ENCODE measurements at regions not wholly inside any gene's neighbourhood (a gene's known extent, or its start where the extent isn't known, plus 50 kb on each side); places are given as distances from the start of the nearest gene placed in this dataset.

GRCh38 chr15:61685971-61686370, 374.3 kb downstream of the VPS13C start:
- no peak for DNase-seq
- Histone ChIP-seq H3K9me3 (ENCODE audit: control insufficient read depth in 4 of 4, insufficient read depth in 3 of 4, low read length in 3 of 4) (peaks cover 0 to 1% (median 0%) of the 10 kb centered on the region in 4 donors), H3K27me3 (ENCODE audit: control insufficient read depth in 3 of 3, insufficient read depth in 3 of 3, low read length in 2 of 3) (no peaks in the 10 kb centered on the region), H3K9ac (ENCODE audit: insufficient read depth in 1 of 2, low read length in 2 of 2) (no peak overlapping the region), H3K36me3 (ENCODE audit: control insufficient read depth in 4 of 4, insufficient read depth in 4 of 4, low read length in 4 of 4) (no peaks in the 10 kb centered on the region), H3K27ac (ENCODE audit: low read depth in 1 of 2, low read length in 1 of 2) (no peak overlapping the region), H3K4me1 (ENCODE audit: control insufficient read depth in 5 of 5, insufficient read depth in 5 of 5, low read length in 5 of 5) (no peaks in the 10 kb centered on the region), H3K4me3 (no peak overlapping the region)
- no peak for TF ChIP-seq CTCF (IDR thresholded peaks at IDR 0.05; ENCODE audit: control extremely low read depth, extremely low read depth)
- ATAC-seq (ENCODE audit: insufficient read depth, low FRiP score): no peak
- 82 to 85% methylated on average over 2 of the region's 2 CpGs for WGBS, 2 donors

DNA sequence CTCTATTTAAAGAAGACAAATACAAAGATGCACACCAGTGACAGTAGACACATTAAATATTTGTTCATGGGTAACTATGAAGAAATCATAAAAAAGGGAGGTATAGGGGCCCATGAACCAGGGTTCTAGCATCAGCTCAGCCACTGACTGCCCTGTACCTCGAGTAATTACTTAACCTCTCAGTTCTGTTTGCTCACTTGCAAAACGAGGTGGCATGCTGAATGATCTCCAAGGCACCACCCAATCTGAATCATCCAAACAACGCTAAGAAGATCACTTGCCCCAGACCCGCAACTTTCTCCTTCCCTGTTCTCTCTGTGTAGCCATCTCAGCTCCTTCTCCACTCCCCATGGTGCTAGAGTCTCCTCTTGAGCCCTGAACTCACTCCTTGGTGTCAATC, 374.7 kb downstream of the VPS13C start:
- H3K4me3 ChIP-seq: no peak overlapping the region
- 53 to 68% methylated on average over 4 of the region's 4 CpGs for WGBS, 2 donors
- H3K9me3 ChIP-seq (ENCODE audit: control insufficient read depth in 4 of 4, insufficient read depth in 3 of 4, low read length in 3 of 4): peaks cover 0 to 1% (median 0%) of the 10 kb centered on the region in 4 donors
- no peak for ATAC-seq (ENCODE audit: insufficient read depth, low FRiP score)
- TF ChIP-seq CTCF (IDR thresholded peaks at IDR 0.05; ENCODE audit: control extremely low read depth, extremely low read depth): no peak
- H3K27ac ChIP-seq (ENCODE audit: low read depth in 1 of 2, low read length in 1 of 2): no peak overlapping the region
- H3K9ac ChIP-seq (ENCODE audit: insufficient read depth in 1 of 2, low read length in 2 of 2): no peak overlapping the region
- no peaks in the 10 kb centered on the region for H3K4me1 ChIP-seq (ENCODE audit: control insufficient read depth in 5 of 5, insufficient read depth in 5 of 5, low read length in 5 of 5)
- H3K36me3 ChIP-seq (ENCODE audit: control insufficient read depth in 4 of 4, insufficient read depth in 4 of 4, low read length in 4 of 4): no peaks in the 10 kb centered on the region
- DNase-seq: no peak
- H3K27me3 ChIP-seq (ENCODE audit: control insufficient read depth in 3 of 3, insufficient read depth in 3 of 3, low read length in 2 of 3): no peaks in the 10 kb centered on the region

GRCh38 chr15:61684749-61685467, 375.3 kb downstream of the VPS13C start:
- DNase-seq: no peak

More at GRCh38 chr15:61684749-61685467, 375.3 kb downstream of the VPS13C start:
- ATAC-seq (ENCODE audit: insufficient read depth, low FRiP score): no peak
- TF ChIP-seq CTCF (IDR thresholded peaks at IDR 0.05; ENCODE audit: control extremely low read depth, extremely low read depth): no peak
- Histone ChIP-seq H3K4me1 (ENCODE audit: control insufficient read depth in 5 of 5, insufficient read depth in 5 of 5, low read length in 5 of 5) (no peaks in the 10 kb centered on the region), H3K9me3 (ENCODE audit: control insufficient read depth in 4 of 4, insufficient read depth in 3 of 4, low read length in 3 of 4) (peaks cover 0 to 1% (median 0%) of the 10 kb centered on the region in 4 donors), H3K27ac (ENCODE audit: low read depth in 1 of 2, low read length in 1 of 2) (no peak overlapping the region), H3K9ac (ENCODE audit: insufficient read depth in 1 of 2, low read length in 2 of 2) (no peak overlapping the region), H3K4me3 (no peak overlapping the region), H3K27me3 (ENCODE audit: control insufficient read depth in 3 of 3, insufficient read depth in 3 of 3, low read length in 2 of 3) (no peaks in the 10 kb centered on the region), H3K36me3 (ENCODE audit: control insufficient read depth in 4 of 4, insufficient read depth in 4 of 4, low read length in 4 of 4) (no peaks in the 10 kb centered on the region)
- WGBS, 2 donors: 87 to 92% methylated on average over 2 of the region's 2 CpGs

Data from lung (tissue), 11 donors.